Osteoblast (primary cell): ENCODE measurements at regions not wholly inside any gene's neighbourhood (a gene's known extent, or its start where the extent isn't known, plus 50 kb on each side); places are given as distances from the start of the nearest gene placed in this dataset.

Experiments used
- DNase-seq: peaks from one replicate; pipeline ENCODE4 v3.0.0; 2011; ENCODE audit warnings: low spot score, mixed read lengths; ENCODE audit not compliant: insufficient read length; ENCODE audit errors: missing footprints
- H2AFZ ChIP-seq: 2 replicates; pipeline ENCODE4 v1.6.0; 2011; ENCODE audit warnings: mild to moderate bottlenecking, low read length
- H3K27ac ChIP-seq: 2 replicates; pipeline ENCODE4 v1.5.1; 2011; ENCODE audit warnings: mild to moderate bottlenecking, low read depth, low read length, moderate library complexity
- H3K27me3 ChIP-seq: 2 replicates; pipeline ENCODE4 v1.6.0; 2012; ENCODE audit warnings: mild to moderate bottlenecking, control low read depth, inconsistent platforms, low read length, moderate library complexity; ENCODE audit not compliant: insufficient read depth
- H3K36me3 ChIP-seq: 2 replicates; pipeline ENCODE4 v1.5.1; 2011; ENCODE audit warnings: mild to moderate bottlenecking, low read length, control low read depth, moderate library complexity; ENCODE audit not compliant: insufficient read depth
- H3K4me1 ChIP-seq: 2 replicates; pipeline ENCODE4 v1.5.1; 2011; ENCODE audit warnings: mild to moderate bottlenecking, low read length, control low read depth, moderate library complexity; ENCODE audit not compliant: insufficient read depth
- H3K4me2 ChIP-seq: 2 replicates; pipeline ENCODE4 v1.6.0; 2011; ENCODE audit warnings: mild to moderate bottlenecking, low read length; ENCODE audit not compliant: insufficient read depth
- H3K4me3 ChIP-seq: fragments of 200-600 bp; sonication (generic); 3 replicates; pipeline ENCODE4 v1.5.1; 2012; ENCODE audit warnings: mild to moderate bottlenecking, low read length, inconsistent platforms; ENCODE audit not compliant: insufficient read depth
- H3K79me2 ChIP-seq: 2 replicates; pipeline ENCODE4 v1.6.0; 2012; ENCODE audit warnings: mild to moderate bottlenecking, low read length, control low read depth, inconsistent platforms; ENCODE audit not compliant: insufficient read depth
- H3K9me3 ChIP-seq: 2 replicates; pipeline ENCODE4 v1.5.1; 2011; ENCODE audit warnings: low read depth, low read length, control low read depth
- H4K20me1 ChIP-seq: 2 replicates; pipeline ENCODE4 v1.6.0; 2012; ENCODE audit warnings: mild to moderate bottlenecking, low read length, control low read depth; ENCODE audit not compliant: insufficient read depth
- TF ChIP-seq, protein P1 (sequence below): IDR thresholded peaks from 2 replicates; pipeline ENCODE4 v1.5.1; 2011; ENCODE audit warnings: mild to moderate bottlenecking, low read depth, low read length, moderate library complexity; ENCODE audit errors: extremely low read depth

DNA sequence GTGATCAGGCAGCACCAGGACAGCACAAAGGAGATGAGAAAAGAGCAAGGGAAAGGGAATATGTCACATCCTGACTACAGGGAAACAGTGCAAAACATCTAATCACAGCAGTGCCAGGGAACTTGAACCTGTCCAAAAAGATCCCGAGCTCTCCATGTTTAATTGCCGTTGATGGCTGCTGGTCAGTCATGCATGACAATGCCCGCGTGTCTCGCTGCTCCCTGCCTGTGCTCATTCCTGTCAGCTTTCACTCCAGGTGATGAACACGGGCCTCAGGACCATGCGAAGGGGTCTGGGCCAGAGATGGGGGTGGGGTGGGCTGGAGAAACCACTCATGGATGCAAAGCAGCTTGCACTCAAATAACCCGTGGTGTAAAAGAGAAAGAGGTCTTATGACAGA, 287.0 kb downstream of the GPATCH2 start:
- no peak overlapping the region for H3K4me2 ChIP-seq
- no peak for DNase-seq
- H3K27ac ChIP-seq, result no peak overlapping the region
- H3K79me2 ChIP-seq, result no peaks in the 10 kb centered on the region
- no peak overlapping the region for H3K4me3 ChIP-seq
- no peaks in the 10 kb centered on the region for H3K9me3 ChIP-seq
- H4K20me1 ChIP-seq, result no peaks in the 10 kb centered on the region
- H3K4me1 ChIP-seq, result no peaks in the 10 kb centered on the region
- H3K36me3 ChIP-seq, result no peaks in the 10 kb centered on the region
- H2AFZ ChIP-seq, result no peak overlapping the region
- no peaks in the 10 kb centered on the region for H3K27me3 ChIP-seq
- TF ChIP-seq, protein P1, sequence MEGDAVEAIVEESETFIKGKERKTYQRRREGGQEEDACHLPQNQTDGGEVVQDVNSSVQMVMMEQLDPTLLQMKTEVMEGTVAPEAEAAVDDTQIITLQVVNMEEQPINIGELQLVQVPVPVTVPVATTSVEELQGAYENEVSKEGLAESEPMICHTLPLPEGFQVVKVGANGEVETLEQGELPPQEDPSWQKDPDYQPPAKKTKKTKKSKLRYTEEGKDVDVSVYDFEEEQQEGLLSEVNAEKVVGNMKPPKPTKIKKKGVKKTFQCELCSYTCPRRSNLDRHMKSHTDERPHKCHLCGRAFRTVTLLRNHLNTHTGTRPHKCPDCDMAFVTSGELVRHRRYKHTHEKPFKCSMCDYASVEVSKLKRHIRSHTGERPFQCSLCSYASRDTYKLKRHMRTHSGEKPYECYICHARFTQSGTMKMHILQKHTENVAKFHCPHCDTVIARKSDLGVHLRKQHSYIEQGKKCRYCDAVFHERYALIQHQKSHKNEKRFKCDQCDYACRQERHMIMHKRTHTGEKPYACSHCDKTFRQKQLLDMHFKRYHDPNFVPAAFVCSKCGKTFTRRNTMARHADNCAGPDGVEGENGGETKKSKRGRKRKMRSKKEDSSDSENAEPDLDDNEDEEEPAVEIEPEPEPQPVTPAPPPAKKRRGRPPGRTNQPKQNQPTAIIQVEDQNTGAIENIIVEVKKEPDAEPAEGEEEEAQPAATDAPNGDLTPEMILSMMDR, result no peak

DNA sequence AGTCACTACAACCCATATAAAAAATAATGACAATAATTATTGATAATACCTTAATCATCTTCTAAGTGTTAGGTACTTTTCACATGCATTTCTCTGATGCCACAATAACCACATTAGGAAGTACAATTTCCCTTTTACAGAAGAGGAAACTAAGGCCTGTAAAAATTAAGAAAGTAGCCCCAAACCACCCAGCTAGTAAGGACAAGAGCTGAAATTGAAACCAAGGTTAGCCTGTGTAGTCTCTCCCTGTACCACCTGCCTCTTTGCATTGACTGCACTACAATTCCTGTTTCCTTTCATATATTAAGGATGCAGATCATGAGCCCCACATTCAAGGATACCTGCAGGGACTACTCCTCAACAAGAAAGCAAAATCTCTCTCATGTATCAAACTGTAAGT, 288.8 kb downstream of the GPATCH2 start:
- DNase-seq, result no peak
- no peak overlapping the region for H3K4me3 ChIP-seq

DNA sequence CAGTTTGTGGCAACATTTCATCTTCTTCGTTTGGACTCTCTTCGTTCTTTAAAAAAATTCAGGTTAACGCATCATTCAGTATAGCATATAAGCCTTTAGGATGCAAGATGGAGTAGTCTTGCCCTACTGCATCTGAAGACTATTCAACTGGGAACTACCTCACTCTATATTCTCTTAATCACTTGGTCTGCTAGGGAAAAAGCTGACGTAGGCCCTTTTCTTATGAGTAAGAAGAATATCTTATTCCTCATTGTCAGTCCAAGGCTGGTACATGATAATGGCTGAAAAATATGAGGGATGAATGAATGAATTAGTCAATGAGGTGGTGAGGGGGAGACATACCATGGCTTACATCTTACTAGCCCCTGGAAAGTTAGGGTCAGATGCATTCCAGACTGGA, 294.2 kb downstream of the GPATCH2 start:
- DNase-seq, result no peak
- H3K4me1 ChIP-seq, result no peaks in the 10 kb centered on the region
- TF ChIP-seq, protein P1, result no peak
- no peaks in the 10 kb centered on the region for H3K79me2 ChIP-seq
- H3K36me3 ChIP-seq, result no peaks in the 10 kb centered on the region
- H2AFZ ChIP-seq, result no peak overlapping the region
- no peaks in the 10 kb centered on the region for H3K9me3 ChIP-seq
- H3K4me3 ChIP-seq, result no peak overlapping the region
- no peak overlapping the region for H3K4me2 ChIP-seq
- no peaks in the 10 kb centered on the region for H4K20me1 ChIP-seq
- H3K27ac ChIP-seq, result no peak overlapping the region
- H3K27me3 ChIP-seq, result no peaks in the 10 kb centered on the region

More for the DNA sequence above, 288.8 kb downstream of the GPATCH2 start:
- H3K27ac ChIP-seq, result no peak overlapping the region
- H3K9me3 ChIP-seq, result no peaks in the 10 kb centered on the region
- no peak overlapping the region for H3K4me2 ChIP-seq
- TF ChIP-seq, protein P1, result no peak
- H2AFZ ChIP-seq, result no peak overlapping the region
- no peaks in the 10 kb centered on the region for H3K79me2 ChIP-seq
- no peaks in the 10 kb centered on the region for H4K20me1 ChIP-seq
- H3K27me3 ChIP-seq, result no peaks in the 10 kb centered on the region
- no peaks in the 10 kb centered on the region for H3K36me3 ChIP-seq
- no peaks in the 10 kb centered on the region for H3K4me1 ChIP-seq

DNA sequence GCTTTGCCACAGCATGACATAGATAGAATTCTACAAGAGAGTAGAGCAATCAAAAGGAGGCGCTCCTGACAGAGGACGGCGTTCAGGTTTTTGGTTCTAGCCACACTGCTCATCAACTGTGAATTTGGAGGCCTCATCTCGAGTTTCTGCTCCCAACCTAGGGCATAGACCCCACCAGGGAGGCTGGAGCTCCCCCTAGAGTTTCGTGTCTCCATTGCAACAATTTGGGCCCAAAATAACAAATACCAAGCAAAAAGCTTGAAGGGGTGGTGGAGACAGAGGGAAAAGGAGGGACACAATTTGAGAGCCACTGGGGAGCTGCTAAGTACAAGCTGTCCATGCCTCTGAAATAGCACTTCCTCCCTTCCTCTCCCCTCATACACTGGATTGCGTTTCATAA, 297.0 kb downstream of the GPATCH2 start:
- Histone ChIP-seq H4K20me1 (no peaks in the 10 kb centered on the region), H3K27ac (no peak overlapping the region), H3K27me3 (no peaks in the 10 kb centered on the region), H3K4me2 (no peak overlapping the region), H3K36me3 (no peaks in the 10 kb centered on the region), H3K4me1 (no peaks in the 10 kb centered on the region), H3K79me2 (no peaks in the 10 kb centered on the region), H3K9me3 (peaks cover 4% of the 10 kb centered on the region), H3K4me3 (no peak overlapping the region), H2AFZ (no peak overlapping the region)
- peak; percentile 55 for DNase-seq
- TF ChIP-seq, protein P1, result peak; percentile 52
